HG02981 (cell line): ENCODE measurements at regions not wholly inside any gene's neighbourhood (a gene's known extent, or its start where the extent isn't known, plus 50 kb on each side); places are given as distances from the start of the nearest gene placed in this dataset.

Experiments
- ATAC-seq: cut with Tn5 transposase; IDR thresholded peaks from one replicate; pipeline ENCODE4 v1.9.1; 2021; ENCODE audit warnings: mild to moderate bottlenecking, moderate library complexity; ENCODE audit not compliant: unreplicated experiment

DNA sequence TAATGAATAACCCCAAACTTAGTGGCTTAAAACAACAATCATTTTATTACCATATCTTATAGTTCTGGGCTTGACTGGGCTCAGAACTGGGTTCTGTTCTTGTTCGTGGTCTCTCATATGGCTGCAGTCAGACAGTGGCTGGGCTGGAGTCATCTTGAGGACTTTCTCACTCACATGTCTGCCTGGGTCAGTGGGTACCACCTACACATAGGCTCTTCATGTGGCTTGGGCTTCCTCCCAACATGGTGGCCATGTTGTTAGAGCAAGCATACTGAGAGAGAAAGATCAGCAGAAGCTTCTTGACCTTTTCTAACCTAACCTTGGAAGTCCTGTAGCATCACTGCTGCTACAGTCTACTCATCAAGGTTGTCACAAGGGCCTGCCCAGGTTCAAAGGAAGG lies 158.6 kb upstream of the SDK2 start:
- no peak for ATAC-seq

DNA sequence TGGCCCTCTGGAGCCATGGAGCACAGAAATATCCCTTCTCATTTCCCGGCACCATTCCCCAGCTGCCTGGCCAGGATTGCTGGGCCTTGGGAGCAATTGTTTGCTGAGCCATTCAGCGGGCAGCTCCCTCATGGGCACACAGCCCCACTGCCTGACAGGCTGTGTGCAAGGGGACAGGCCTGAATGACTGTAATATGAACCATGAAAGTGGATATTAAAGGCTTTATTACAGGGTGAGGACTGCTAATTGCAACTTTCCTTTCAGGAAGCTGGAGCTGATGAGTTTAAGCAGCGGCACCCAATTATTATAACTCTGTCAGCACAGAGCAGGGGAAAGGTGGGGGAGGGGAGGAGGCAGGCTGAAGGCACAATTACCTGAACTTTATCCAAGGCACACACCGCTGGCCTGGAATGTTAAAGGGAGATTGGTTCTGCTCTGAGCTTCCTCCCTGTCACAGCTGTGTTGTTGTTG lies 159.8 kb upstream of the SDK2 start:
- no peak for ATAC-seq

DNA sequence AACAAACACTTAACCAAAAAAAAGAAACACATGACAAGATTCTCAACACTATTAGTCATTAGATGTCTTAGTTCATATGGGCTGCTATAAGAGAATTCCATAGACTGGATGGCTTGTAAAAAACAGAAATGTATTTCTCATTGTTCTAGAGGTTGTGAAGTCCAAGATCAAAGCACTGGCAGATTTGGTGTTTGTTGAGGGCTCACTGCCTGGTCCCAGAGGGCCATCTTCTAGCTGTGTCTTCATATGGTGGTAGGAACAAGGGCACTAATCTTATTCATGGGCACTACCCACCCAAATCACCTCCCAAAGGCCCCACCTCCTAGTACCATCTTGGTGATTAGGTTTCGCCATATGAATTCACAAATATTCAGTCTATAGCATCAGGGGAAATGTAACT lies 162.5 kb upstream of the SDK2 start:
- no peak for ATAC-seq

DNA sequence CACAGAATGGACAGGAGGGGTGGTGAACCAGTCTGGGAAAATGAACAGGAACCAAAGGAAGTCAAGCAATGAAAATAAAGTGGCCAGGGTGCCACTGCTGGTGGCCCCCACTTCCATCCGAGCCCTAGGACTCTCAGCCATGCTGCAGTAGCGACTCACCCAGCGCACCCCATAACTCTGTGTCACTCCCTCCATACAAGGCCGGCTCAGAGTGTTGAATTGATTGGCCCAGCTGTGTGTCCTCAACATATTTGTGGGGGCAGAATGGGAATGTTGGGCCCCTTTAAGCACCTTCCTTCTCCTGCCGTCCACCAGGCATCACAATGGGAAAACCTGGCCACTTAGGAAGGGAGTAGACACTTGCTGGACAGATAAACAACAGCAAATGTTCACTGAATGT lies 169.0 kb upstream of the SDK2 start:
- no peak for ATAC-seq

DNA sequence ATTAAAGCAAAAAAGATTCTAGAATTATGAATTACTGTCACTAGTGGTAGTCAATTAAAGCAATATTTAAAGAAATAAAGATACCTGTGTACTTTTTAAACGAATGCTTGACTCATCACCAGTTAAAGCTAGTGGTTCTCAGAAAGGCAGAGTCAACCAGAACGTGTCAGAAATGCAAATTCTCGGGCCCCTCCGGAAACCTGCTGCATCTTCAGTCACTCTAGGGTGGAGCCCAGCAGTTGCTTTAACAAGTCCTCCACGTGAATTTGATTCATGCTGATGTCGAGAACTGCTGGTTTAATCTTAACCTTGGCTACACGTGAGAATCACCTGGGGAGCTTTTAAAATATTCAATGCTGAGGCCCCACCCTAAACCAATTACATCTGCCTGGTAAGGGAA lies 169.8 kb upstream of the SDK2 start:
- no peak for ATAC-seq

DNA sequence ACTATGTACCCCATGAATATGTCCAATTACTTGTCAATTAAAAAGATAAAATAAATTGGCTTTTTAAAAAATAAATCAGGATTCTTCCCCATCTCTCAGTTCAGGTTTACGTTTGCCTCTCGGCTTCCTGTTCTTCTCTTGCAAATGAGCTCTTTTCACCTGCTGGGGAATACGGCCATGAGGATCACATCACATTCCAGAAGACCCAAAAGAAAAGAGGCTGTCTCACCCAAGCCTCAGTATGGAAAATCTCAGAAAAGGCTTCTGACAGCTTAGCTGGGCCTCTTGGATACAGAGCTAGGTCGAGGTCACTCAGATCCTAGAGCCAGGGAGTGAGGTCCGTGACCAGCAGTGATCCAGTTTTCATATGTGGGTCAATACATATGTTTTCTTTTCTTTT lies 171.2 kb upstream of the SDK2 start:
- no peak for ATAC-seq

DNA sequence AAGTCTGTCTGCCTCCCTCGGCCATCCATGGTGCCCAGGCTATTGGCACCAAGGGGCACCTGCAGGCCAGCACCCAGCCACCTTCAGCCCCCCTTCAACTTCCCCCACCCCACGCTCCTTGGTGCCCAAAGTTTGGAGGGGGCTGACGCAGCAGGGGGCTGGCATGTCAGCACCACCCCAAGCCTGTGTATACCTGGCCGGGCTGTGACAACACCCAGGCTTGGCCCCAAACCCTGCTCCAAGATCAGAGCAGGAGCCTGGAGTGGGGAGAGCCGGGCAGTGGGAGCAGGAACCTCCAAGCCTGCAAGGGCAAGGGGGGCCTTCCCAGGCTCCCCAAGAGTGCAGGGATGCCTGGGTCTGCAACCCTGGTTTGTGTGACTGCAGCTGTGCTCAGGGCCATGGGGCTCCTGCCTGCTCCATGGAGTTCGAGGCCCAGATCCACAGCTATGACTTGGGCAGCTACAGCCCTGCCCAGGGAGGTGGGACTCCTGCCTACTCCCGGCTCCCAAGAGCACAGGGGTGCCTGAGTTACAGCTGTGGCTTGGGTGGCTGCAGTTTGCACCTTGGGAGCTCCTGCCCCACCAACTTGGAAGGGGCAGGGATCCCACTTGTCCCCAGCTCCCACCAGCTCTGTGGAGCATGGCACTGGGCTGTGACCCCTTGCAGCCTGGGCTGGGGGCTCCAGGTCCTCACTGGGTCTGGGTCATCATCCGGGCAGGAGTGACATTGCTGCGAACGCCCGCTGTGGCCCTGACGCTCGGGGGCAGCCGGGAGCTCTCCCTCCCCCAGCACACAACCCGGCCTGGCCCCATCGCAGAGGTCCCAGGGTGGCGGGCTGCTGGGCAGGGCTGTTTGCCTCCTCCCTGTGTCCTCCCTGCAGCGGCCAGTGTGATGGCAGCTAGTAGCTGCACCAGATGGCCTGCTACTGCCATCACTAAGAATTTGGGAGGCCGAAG lies 175.5 kb upstream of the SDK2 start:
- no peak for ATAC-seq

DNA sequence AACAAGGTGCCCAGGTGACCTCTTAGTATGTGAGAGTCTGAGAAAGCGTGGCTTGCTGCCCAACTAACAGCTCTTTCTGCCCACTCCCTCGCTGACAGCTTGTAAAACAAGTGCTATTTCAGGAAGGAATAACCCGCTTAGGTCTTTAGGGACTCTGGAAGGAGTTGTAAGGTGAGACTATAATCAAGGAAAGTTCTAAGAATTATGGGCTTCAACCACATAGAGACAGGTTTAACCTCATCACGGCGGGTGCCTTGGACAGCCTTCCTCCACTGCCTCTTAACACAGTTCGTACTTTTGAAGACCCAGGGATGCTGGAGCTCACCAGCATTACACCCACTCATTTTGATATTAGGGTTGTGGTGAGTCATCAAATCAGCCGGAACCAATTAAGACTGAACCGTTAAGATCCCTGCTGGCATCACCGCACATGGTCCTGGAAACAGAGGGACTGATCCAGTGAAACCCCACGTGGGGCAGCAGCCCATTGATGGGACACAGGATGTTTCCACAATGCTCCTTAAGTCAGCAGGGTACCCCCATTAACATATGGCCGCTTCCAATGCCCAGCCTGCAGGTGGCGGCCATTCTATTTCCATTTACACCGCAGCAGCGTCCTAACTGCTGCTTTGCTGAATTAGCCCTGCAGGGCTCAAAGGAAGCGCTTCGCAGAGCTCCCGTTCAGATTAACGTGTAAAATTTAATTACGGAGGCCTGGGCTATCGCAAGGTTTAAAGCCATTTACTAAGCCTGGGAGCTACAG lies 176.6 kb upstream of the SDK2 start:
- ATAC-seq = no peak

DNA sequence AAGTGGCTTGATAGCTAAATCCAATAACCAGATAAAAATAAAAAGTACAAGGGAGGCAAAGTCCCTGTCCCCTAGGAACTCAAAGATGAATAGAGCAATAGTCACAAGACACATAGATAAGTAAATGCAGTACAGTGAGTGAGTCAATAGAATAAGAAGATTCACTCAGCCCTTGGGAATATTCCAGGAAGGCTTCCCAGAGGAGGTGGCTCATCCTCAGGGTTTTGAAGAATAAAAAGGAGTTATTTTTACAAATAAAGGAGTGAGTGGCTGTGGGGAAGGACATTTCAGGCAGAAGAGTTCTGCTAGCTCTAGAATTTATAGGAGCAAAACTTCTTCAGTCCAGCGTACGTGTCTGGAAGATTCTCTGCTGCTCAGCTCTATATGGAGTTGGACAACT lies 177.4 kb upstream of the SDK2 start:
- no peak for ATAC-seq

DNA sequence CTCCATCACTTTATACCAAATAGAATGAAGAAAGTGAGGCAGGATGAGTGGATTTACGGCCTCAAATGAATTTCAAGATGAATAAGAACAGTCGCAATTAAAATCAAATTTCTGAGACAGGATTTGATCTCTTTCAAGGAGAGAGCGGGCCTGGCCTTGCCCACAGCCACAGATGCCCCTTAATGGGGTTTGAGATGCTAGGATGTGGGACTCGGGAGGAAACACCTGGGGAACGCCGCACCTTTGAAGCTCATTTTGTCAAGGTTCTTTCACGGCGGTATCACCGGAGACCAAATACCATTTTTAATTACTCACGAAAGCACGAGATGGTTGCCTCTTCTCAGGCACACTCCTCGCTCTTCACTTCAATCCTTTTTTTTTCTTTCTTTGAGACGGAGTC lies 178.1 kb upstream of the SDK2 start:
- no peak for ATAC-seq

DNA sequence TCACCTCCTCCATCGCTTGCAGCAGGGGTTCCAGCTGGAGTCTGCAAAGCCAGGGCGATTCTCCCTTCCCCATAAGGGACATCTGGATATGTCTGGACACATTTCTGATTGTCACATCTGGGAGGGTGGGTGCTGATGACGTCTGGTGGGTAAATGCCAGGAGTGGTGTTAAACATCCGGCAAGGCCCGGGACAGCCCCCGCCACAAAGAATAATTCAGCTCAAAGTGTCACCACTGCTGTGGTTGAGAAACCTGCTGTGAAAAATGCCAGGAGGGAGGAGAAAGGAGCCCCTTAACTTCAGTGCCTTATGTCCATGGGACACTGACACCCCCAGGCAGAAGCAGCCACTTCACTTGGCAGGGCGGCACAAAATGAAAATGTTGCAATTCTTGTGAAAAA lies 179.4 kb upstream of the SDK2 start:
- ATAC-seq = no peak

DNA sequence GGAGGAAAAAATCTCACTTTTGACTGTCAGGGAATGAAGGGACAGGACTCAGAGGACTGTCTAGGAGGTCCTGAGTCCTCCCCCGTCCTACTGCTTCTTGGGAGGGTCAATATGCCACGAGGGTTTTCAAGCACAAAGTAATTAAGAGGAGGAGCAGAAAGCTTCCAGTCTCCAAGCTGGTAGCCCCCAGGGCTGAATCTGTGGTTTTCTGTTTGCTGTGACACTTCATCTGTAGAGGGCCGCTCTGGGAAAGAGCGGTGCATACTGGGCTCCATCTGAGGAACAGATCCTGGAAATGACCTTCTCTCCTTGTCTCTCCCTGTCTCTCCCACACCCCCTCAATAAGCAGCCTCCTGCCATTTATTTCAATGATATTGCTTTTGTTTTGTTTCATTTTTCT lies 180.1 kb upstream of the SDK2 start:
- ATAC-seq = no peak

DNA sequence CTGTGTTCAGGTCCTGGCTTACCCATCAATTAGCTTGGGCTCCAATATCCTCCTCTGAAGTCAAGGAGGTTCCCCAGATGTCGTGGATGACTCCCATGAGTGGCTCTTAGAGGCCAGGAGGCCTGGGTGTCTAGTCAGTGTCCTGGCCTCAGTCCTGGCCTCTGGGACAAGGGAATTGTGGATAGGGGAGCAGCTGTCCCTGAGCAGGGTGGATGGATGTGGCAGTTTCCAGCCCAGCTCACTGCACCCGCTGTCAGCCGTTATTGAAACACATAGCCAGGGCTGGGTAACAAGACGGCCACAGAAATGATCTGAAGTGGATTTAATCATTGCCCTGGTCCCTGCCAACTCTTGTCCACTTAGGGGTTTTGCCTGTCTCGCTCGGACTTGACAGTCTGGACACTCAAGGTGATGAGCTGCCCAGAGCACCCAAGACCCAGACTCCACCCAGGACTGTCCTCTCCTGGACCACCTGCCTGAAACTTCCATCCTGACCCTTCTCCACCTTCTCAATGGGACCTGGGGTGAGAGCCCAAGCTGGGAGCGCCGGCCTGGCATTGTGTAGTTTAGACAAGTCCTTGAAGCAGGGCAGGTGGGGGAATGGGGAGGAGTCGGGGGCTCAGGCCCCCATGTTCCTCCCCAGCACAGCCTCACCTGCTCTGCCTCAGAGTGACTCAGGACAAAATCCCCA lies 182.1 kb upstream of the SDK2 start:
- no peak for ATAC-seq

DNA sequence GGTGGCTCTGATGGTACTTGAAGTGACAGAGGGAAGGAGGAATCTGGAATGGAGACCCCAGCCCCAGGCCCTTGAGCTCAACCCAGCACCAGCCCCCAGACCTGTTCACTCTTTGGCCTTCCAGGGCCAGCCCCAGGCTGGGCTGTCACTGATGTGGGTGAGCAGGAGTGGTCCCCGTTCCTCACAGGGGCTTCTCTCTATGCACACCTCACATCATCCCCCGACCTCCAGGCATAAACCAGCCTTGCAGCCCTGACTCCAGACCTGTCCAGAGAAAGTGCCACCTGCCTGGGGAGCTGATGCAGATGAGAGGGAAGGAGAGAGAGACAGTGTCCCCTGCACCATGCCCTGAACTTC lies 182.6 kb upstream of the SDK2 start:
- ATAC-seq = no peak

DNA sequence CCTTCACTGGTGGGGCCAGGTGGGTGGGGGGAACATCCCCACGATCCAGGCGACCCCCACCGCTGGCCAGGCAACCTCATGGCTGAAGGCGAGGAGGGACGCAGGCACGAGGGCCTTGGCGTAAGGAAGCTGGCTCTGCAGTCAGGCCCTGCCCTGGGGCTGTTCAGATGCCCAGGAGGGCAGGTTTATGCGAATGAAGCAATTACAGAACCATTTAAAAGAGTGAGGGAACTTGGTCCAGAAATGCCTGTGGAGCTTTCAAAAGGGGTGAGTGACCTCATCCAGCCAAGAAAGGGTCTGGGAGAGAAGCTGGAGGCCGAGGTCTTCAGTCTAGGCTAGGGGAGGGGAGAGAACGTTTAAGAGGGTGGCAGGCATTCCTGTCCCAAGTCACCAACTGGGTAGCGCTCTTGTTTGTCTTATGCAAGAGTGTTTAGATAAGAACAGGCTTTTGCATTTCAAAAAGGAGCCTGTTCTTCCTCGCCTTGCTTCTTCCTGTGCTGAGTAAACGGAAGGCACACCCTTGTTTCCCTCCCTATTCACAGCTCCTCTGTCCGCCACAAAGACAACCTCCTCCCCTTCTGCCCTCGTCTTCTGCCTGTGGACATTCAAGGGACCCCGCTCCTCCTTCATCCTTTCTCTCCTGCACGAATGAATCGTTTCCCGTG lies 183.5 kb upstream of the SDK2 start:
- ATAC-seq = no peak

DNA sequence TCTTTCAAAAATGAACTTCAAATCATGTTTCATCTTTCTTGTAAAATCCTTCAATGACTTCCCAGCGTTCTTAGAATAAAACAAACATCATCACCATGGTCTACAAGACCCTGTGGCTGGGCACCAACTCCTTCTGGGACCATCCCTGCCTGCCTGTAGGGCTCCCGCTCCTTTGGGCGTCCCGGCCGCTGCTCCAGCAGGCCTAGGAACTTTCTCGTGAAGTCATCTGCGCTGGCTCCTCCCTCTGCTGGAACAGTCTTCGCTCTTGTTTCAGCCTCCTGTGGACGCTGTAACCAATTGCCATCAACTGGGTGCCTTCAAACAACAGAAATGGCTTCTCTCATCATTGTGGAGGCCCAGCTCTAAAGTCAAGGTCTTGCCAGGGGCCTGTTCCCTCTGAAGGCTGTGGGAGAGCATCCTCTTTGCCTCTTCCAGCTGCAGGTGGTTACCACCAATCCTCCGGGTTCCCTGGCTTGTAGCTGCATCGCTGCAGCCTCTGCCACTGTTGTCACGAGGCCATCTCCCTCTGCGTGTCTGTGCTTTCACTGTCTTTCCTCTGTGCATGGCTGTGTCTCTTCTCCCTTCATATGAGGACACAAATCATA lies 185.5 kb upstream of the SDK2 start:
- no peak for ATAC-seq

DNA sequence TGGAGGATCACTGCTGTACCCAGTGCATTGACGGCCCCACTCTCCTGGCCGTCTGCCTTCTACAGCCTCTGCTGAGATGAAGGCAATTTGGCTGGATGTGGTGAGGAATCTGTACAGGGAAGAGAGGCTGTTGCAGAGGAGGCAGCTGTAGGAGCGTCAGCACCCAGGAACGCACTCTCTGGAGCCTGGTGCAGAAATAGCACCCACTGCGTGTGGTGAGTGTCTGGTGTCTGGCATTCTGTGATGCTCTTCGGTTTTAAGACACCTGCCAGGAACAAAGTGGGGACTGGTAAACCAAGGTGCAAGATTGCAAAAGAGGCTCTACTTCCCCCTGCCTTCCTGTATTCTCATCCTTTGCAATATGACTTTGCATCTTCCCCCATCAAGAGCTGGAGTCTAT lies 187.5 kb upstream of the SDK2 start:
- no peak for ATAC-seq

DNA sequence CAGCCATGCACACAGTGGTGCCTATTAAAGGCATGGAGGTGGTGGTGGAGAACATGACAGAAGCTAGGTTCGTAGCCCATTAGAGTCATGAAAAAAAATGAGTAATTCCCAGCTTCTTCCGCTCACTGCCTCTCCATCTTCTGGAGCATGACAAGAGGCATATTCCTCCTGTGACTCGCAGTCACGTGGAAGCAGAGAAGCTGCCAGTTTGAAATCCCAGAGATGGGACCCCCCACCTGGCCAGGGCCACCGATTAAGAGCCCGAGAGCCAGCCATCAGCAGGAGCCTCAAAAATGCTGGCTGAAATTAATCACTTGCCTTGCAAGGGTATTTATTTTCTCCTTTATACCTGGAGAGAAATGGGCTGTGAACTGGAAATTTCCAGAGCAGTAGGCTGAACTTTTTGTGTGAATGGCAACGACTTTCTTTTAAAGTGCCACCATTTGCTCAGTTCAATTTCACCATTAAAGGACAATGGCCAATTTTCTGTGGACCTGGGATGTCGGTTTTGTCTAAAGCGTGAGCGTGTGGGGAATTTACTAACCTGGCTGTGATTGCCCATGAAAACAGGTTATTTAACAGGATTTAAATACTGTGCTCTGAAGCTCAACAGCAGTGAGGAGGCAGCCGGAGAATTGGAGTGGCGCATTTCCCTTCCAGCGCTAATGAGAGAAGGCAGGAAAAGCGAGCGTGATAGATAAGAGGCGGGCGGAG lies 189.7 kb upstream of the SDK2 start:
- ATAC-seq = no peak

DNA sequence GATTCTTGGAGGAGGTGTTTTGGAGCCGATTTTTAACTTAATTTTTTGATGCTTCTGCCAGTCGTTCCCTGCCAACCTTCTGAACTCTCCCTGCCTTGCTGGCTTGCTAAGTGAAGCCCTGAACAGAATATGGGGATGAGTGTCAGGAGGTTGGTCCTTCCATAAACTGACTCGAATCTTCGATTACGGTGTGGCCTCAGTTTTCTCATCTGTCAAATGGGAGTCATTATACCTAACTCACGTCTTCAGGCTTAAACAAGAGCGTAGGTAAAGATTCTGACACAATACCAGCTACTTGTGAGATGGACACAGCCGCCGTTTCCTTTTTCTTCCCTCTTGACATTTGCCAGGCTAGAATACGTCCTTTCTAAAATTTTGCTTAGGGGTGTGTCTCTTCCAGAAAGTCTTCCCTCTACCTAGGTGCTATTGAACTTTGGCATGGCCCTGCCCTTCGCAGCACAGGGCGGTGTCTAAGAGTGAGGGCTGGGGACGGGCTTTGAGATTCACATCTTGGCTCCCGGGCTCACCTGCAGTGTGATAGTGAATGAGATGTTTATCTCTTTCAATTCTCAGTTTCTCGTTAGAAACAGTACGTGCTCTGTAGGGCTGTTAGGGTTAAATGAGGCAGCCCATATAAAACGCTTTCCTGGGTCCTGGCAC lies 190.6 kb upstream of the SDK2 start:
- ATAC-seq = no peak

DNA sequence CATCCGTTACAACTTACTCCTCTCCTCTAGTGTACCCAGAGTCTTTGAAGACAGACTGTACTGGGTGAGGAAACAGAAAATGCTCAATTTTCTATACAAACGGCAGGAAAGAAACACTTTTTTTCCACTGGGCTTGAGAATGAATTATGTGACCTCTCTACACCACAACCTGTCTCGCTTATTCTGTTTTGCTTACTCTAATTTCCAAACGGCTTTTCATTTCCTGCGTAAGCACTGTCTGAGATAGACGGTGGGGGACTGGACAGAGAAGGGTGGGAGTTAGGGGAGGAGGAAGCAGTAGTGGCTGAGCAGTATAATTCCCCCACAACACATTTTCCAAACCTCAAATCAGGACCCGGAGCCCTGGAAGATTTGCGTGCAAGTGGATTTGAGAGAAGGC lies 191.4 kb upstream of the SDK2 start:
- no peak for ATAC-seq
